ENCODE measurements at regions not wholly inside any gene's neighbourhood (a gene's known extent, or its start where the extent isn't known, plus 50 kb on each side); places are given as distances from the start of the nearest gene placed in this dataset.

DNA sequence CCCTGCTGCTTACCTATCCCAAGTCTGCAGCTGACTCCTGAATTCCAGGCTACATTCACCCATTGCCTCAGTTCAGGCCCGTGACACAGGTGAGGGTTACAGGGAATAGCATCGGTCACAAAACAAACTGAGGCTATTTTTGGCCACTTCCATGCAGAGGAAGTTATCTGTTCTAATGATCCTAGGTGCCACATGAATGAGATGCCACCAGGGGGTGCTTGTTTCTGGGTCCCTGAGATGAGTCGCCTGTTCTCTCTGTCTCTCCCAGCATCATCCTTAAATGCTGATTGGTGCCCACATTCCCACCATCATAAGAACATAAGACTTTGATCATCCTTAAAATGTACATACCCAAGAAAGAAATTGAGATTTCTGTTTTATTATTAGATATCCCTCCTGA is 119.0 kb upstream of the CELF4 start:
- TF ChIP-seq YY1 (IDR thresholded peaks at IDR 0.05) (no peak), GABPA (IDR thresholded peaks at IDR 0.05 in 1 of 2, conservative IDR thresholded peaks at IDR 0.05 in 1 of 2) (no peak)

Data from liver (tissue), 2 donors.